ENCODE measurements at regions not wholly inside any gene's neighbourhood (a gene's known extent, or its start where the extent isn't known, plus 50 kb on each side); places are given as distances from the start of the nearest gene placed in this dataset.

DNA sequence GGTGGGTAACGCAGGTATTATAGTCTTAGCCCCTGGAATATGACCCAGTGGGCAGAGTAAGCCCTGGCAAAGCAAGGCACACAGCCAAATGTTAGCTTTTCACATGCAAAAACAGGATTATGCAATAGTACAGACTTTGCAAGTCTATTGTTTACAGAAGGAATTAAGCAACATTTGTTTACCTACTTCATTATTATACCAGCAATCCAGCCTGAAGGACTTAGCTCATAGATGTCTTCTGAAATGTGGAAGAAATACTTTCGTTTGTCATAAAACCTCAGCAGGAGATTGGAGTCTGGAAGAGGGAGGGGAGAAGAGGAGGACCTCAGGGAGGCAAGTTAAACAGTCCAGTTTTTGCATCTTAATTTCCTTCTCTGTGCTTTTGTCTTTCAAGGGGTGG, 226.7 kb upstream of the CENPE start:
- TF ChIP-seq, protein P1, sequence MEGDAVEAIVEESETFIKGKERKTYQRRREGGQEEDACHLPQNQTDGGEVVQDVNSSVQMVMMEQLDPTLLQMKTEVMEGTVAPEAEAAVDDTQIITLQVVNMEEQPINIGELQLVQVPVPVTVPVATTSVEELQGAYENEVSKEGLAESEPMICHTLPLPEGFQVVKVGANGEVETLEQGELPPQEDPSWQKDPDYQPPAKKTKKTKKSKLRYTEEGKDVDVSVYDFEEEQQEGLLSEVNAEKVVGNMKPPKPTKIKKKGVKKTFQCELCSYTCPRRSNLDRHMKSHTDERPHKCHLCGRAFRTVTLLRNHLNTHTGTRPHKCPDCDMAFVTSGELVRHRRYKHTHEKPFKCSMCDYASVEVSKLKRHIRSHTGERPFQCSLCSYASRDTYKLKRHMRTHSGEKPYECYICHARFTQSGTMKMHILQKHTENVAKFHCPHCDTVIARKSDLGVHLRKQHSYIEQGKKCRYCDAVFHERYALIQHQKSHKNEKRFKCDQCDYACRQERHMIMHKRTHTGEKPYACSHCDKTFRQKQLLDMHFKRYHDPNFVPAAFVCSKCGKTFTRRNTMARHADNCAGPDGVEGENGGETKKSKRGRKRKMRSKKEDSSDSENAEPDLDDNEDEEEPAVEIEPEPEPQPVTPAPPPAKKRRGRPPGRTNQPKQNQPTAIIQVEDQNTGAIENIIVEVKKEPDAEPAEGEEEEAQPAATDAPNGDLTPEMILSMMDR (IDR thresholded peaks at IDR 0.05 in 2 of 3, conservative IDR thresholded peaks at IDR 0.05 in 1 of 3; ENCODE audit: control insufficient read depth in 2 of 3, extremely low read depth in 1 of 3, insufficient read depth in 1 of 3, low read depth in 3 of 3, low read length in 3 of 3), result no peak
- TF ChIP-seq YBX1 (IDR thresholded peaks at IDR 0.05), result no peak
- no peak for TF ChIP-seq NBN (IDR thresholded peaks at IDR 0.05)
- no peak for TF ChIP-seq ATF7 (IDR thresholded peaks at IDR 0.05; ENCODE audit: low read depth)
- TF ChIP-seq CREM (IDR thresholded peaks at IDR 0.05; ENCODE audit: low read depth), result no peak
- no peak for TF ChIP-seq RCOR1 (conservative IDR thresholded peaks at IDR 0.05; ENCODE audit: low read depth, low read length)
- TF ChIP-seq KDM1A (IDR thresholded peaks at IDR 0.05; ENCODE audit: borderline replicate concordance), result no peak
- TF ChIP-seq, protein P2, sequence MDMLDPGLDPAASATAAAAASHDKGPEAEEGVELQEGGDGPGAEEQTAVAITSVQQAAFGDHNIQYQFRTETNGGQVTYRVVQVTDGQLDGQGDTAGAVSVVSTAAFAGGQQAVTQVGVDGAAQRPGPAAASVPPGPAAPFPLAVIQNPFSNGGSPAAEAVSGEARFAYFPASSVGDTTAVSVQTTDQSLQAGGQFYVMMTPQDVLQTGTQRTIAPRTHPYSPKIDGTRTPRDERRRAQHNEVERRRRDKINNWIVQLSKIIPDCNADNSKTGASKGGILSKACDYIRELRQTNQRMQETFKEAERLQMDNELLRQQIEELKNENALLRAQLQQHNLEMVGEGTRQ (IDR thresholded peaks at IDR 0.05; ENCODE audit: borderline replicate concordance, low read depth, low read length), result no peak
- TF ChIP-seq, protein P3, sequence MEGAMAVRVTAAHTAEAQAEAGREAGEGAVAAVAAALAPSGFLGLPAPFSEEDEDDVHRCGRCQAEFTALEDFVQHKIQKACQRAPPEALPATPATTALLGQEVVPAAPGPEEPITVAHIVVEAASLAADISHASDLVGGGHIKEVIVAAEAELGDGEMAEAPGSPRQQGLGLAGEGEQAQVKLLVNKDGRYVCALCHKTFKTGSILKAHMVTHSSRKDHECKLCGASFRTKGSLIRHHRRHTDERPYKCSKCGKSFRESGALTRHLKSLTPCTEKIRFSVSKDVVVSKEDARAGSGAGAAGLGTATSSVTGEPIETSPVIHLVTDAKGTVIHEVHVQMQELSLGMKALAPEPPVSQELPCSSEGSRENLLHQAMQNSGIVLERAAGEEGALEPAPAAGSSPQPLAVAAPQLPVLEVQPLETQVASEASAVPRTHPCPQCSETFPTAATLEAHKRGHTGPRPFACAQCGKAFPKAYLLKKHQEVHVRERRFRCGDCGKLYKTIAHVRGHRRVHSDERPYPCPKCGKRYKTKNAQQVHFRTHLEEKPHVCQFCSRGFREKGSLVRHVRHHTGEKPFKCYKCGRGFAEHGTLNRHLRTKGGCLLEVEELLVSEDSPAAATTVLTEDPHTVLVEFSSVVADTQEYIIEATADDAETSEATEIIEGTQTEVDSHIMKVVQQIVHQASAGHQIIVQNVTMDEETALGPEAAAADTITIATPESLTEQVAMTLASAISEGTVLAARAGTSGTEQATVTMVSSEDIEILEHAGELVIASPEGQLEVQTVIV (IDR thresholded peaks at IDR 0.05; ENCODE audit: borderline replicate concordance, partially characterized antibody), result no peak
- TF ChIP-seq ZNF24 (IDR thresholded peaks at IDR 0.05), result no peak
- no peak for TF ChIP-seq SPI1 (IDR thresholded peaks at IDR 0.05; ENCODE audit: borderline replicate concordance, insufficient read depth, low read depth, low read length)
- no peak for TF ChIP-seq POLR2AphosphoS5 (IDR thresholded peaks at IDR 0.05; ENCODE audit: low read length)

Data from GM12878 (cell line).